HG03571 (cell line): ENCODE measurements at regions not wholly inside any gene's neighbourhood (a gene's known extent, or its start where the extent isn't known, plus 50 kb on each side); places are given as distances from the start of the nearest gene placed in this dataset.
"Not testable (repeated sequence)": the region's sequence is repeated elsewhere in the genome, so short reads cannot be mapped to it uniquely, and the experiment has no call there.

Experiments
- ATAC-seq: cut with Tn5 transposase; IDR thresholded peaks from one replicate; pipeline ENCODE4 v1.9.1; 2021; ENCODE audit not compliant: unreplicated experiment

DNA sequence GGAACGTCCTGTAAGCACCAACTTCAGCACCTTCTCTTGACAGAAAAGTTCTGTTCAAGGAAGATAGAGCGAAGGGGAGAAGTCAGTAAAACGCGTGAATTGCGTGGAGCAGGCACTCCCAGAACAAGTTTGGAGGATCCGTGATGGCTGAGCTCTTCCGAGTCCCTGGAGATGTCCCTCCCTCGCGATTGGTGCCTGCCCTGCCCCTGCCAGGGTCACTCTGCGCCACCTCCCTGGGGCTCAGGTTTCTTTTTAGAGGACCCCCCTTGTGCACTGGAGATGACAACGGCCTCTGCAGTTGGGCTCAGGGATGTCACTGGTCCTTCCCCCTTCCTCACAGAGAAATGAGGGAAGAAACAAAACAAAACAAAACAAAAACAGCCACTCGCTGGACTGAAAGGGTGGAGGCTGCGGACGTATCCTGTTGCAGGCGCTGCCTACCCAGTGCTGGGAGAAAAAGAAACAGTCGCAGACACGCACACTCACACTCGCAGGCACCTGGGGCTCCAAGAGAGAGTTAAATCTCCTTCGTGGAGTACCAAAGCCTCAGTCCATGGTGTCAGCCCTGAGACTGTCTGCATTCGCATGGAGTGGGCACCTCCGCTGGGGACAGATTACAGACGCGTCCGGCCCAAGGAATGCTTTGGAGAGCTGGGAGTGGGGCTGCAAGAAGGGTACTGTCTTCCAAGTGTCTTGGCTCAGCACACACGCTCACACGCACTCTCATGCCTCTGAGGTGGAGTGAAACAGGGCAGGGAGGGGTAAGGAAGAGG lies 512.7 kb downstream of the SLCO4C1 start:
- no peak for ATAC-seq

DNA sequence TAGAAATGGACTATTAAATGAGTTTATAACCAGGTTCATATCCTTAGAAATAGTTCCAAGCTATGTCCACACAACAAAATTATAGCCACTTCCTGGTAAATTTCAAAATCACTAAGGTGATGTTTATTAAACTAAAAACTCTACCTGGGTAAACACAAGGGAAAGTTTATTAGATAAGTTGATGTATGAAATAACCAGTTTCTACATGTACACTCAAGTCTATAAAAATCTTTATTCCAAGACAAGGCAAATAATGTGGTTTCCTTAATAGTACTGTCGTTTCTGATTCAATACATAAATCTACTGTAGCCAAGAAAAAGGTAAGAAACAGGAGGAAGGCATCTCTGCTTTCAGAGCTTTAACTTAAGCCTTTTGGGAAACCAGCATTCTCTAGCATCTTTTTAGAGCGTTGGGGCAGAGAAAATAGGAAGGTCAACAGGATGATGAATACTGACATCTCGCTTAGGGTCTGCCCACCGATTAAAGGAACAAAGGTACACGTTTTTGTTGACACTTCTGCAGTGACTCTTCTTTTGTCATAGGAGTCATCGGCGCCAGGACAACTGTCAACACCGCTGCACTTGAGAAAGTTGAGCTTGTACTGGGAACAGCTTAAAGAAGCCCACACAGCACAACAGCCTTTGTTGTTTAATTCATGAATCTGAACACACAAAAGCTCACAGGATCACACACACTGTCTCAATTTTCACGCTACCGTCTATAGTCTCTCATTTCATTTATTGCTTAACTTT lies 513.6 kb downstream of the SLCO4C1 start:
- ATAC-seq, result no peak

DNA sequence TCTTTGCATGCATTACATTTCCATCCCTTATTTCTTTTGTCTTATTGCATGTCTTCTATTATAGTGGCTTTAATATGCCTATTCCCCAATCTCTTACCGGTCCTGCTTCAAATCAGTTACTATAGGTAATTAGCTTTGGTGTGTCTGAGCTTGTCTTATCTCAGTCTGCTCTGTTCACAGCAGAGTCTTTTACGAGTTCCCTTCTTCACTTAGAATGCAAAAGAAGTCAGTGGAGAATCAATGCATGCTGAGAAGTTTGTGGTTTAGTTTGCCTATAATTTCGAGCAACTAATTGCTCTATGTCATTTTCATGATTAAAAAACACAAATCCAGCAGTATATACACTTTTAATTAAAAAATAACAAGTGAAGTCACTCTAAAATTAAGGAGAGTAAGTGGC lies 545.0 kb downstream of the SLCO4C1 start:
- no peak for ATAC-seq

DNA sequence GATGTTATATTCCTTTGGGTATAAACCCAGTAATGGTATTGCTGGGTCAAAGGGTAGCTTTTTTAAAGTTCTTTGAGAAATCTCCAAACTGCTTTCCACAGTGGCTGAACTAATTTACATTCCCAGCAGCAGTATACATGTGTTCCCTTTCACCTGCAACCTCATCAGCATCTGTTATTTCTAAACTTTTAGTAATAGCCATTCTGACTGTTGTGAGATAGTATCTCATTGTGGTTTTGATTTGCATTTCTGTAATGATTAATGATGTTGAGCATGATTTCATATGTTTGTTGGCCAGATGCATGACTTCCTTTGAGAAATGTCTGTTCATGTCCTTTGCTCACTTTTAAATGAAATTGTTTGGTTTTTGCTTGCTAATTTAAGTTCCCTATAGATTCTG lies 553.1 kb downstream of the SLCO4C1 start:
- ATAC-seq, result not testable (repeated sequence)

DNA sequence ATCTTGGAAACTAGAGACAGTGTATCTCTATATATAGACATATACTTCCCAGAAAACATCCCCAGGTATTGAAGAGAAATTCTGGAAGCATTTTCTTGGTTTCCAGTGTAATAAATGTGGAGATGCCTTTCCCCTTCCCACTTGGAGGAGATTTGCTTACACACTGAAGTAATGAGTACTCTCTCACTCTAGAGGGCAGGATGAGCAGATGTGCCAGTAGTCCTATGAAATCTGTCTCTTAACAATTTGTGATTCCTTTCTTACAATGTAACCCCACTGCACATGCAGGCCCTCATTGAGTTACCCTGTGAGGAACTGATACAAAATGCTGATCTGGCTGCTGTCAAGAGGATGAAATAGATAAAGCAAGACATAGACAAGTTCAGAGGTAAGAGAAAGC lies 567.2 kb downstream of the SLCO4C1 start:
- no peak for ATAC-seq

DNA sequence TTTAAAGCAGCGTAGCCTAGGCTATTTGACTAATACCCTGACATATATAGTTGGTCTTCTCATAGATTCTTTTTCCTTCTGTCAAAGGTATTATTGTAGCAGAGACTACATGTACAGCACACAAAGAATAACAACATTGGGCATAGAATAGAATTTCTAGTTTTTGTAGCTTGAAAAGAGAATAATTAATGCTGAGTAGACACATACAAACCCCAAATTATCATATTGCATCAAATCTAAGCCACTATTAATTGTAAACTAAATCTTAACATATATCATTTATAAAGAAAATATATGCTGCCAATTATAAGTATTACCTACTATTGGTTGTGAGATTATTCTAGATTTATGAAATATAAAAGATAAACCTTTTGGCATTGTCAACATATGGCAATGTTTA lies 574.5 kb downstream of the SLCO4C1 start:
- ATAC-seq, result no peak

DNA sequence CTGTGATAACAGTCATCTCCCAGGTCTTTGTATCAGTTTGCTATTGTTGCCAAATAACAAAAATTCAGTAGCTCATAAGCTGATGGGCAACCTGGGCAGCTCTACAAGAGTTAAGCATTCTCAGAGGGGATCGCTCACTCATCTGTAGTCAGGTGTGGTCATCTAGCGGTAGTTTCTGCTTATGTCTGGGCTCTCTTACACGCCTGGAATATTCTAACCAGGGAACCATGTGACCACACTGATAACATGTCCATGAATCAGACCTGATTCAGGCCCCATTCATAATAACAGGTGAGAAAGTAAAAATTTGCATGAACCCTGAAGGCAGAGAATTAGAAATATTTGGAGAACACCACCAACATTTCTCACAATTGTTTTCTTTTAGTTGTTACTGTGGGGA lies 576.1 kb downstream of the SLCO4C1 start:
- ATAC-seq, result no peak

DNA sequence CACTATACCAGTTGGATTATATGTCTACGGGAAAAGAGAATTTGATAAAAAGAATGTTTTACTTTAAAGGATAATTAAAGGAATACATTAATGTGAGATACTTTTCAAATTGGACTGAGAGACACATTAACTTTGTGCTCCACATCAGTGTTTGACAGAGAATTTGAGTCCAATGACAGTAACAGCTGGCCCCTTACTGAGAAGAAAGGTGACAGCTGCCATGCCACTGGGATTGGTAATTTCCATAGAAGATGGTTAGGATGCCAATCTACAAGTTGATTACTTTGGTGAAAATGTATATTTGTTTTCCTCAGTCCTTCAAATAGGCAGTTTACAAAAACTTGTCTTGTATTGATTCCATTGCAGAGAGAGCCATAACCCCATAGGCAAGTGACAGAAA lies 578.4 kb downstream of the SLCO4C1 start:
- no peak for ATAC-seq

DNA sequence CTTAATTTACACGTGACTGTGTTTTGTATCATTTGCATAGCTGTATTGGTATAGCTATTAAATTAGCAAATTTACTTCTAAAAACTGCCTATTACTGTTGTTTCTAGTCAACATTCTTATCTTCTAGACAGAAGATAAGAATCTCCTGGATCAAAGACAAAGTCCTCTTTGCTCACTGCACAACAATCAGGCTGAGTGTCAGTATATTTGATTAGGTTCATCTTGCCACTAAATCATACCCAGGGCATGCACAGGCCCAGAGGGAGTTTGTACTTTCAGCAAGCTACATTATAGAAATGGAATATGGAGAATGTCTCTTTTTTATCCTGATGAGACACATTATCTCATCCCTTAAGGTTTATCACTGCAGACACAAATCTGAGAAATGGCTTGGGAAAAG lies 579.1 kb downstream of the SLCO4C1 start:
- no peak for ATAC-seq

DNA sequence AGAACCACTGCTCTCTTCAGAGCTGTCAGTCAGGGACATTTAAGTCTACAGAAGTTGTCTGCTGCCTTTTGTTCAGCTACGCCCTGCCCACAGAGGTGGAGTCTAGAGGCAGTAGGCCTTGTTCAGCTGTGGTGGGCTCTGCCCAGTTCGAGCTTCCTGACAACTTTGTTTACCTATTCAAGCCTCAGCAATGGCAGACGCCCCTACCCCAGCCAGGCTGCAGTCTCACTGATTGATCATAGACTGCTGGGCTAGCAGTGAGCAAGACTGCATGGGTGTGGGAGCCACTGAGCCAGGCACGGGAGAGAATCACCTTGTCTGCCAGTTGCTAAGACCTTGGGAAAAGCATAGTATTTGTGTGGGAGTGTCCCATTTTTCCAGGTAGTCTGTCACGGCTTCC lies 580.3 kb downstream of the SLCO4C1 start:
- ATAC-seq, result not testable (repeated sequence)

DNA sequence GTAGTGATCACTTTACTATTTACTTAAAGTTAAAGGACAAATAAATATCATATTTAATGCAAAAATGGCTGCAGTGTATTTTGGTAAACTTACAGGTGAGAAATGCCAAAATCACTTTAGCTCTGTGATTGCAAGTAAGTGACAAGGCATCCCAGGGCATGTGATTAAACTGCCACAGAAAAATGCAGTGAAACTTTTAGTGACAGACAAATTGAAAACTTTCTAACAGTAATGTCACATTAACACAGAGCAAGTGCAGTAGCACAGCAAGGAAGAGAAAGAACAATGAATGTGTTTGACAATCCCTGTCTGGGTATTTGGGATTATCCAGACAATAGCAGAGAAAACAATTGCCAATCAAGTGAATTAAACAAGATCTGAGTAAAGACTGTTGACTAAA lies 606.8 kb downstream of the SLCO4C1 start:
- ATAC-seq, result no peak

DNA sequence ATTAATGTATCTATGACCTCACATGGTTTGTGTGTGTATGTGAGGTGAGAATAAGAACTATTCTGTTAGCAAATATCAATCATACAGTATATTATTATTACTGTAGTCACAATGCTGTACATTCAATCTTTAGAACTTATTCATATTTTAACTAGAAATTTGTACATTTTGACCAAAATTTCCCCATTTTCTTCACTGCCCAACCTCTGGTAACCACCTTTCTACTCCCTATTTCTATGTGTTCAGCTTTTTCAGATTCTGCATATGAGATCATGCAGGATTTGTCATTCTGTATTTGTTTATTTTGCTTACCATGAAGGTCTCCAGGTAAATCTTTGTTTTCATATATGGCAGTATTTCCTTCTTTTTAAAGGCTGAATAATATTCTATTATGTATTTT lies 607.9 kb downstream of the SLCO4C1 start:
- no peak for ATAC-seq

DNA sequence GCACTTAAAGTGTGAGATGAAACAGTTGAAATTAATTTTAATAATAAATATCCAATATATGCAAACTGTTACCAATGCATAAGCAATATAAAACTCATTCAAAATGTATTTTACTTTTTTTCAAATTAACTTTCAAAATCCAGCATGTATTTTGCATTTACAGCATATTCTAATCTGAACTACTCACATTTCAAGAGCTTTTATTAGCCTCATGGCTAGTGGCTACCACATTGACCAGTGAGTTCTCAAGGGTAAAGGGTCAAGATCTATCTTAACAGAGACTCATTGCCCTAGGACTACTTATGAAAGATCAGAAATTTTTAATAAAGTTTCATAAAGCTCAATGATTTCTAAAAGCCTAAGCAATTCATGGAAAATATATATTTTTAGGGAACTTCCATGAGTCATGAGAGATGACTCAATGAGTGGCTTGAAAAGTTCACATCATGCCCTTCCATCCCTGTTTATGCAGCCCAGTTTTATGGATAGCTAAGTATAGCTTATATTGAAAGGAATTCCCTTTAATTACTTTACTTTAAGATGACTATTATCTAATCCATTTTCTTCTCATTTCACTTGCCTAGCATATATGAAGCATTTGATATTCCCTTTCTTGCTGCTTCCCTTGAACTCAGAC lies 608.6 kb downstream of the SLCO4C1 start:
- ATAC-seq, result no peak

DNA sequence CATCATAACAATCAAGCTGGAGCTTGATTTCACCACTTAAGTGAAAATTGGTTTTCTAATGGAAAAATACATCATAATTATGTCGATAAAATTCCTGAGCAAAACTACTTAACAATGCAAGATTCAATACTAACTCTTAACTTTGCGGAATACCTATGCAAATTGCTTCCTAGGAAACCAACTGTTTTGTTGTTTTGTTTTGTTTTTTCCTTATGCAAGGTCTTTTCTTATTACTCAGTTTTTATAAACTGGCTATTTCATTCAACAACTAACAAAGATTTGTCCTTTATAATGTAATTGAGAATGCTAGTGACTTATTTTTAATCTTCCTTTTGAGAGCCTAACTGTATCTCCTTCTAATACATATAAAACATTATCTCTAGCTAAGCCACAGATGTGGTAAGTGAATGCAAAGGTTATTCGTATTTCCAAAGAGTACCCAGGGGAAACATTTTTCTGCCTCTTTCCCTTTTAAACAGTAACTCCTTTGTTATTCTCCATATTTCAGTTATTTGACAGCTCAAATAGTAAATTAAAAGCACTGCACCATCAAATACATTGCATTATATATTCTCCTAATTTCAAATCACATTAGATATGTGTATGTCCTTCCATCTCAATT lies 609.4 kb downstream of the SLCO4C1 start:
- no peak for ATAC-seq

DNA sequence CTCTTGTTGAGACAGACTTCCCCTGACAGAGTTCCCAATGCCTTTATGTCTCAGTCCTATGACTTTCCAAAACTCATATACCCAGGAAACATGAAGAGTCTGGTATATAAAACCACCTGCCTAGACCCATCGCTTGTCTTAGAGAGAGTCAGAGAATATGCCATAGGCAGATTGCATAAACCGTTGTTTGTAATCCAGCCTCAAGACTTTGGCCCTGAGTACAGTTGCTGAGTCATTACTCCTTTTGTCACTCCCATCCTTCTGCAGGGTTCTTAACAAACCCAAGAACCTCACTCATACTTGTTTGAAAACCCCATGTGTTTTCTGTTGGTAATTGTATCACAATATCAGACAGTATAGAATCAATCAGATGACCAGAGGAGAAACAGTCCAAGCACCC lies 616.3 kb downstream of the SLCO4C1 start:
- no peak for ATAC-seq

DNA sequence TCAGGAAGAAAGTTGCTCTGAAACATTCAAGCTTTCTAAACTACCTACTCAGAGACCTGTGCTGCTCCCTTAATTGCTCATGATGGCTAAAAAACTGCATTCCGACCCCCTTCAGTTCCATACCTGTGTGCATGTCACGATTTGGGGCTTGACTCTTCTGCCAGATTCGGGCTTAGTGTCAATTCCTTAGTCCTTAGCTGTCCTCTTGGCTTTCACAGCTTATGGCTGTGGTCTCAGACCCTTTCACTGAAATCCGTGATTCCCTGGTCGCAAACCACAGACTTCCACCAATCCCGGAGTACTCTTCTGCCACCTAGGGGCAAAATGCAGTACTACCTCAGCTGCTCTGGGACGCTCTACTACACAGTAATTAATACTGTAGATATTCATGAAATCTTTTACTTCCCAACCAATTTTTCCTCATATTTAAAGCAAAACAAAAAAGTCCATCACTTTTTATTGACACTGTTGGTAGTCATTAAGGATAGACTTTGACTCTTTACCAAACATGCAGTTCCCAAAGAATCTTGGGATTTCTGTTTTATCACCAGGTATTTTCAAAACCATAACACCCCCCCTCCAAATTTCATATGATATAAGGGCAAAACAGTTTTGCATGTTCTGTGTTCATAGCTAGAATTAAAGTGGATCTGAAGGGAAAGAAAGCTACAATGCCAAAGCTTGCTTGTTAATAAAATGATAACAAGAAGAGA lies 617.4 kb downstream of the SLCO4C1 start:
- peak; percentile 84 for ATAC-seq

DNA sequence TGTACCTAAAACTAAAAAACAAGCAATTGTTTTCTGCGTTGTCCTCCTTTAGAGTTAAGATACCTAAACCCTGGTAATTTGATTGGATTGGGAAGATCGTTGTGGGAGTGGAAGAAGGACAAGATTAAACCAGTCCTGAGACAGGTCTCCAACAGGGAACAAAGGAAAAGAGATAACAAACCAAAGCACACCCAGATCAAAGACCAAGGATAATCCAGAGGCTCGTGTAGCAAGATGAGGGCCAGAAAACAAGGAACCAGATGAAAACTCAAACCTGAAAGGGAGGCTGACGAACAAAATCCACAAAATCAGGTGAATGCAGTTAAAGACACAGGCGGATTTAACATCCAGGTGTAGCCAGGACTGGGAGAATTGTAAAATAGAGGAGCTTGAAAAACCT lies 618.1 kb downstream of the SLCO4C1 start:
- ATAC-seq, result no peak

DNA sequence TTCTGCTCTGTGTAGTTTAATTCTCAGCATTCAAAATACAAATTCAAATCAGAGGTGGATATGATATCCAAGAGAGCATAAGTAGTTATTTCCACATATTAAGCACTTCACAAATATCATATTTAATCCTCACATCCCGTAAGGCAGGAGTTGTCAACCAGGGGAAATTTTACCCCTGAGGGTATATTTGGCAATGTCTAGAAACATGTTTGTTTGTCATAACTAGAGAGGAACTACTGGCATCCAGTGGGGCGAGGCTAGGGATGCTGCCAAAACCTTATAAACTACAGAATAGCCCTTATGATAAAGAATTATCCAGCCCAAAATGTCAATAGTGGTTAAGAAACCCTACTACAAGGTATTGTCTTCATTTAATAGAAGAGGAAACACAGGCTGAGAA lies 619.4 kb downstream of the SLCO4C1 start:
- no peak for ATAC-seq

DNA sequence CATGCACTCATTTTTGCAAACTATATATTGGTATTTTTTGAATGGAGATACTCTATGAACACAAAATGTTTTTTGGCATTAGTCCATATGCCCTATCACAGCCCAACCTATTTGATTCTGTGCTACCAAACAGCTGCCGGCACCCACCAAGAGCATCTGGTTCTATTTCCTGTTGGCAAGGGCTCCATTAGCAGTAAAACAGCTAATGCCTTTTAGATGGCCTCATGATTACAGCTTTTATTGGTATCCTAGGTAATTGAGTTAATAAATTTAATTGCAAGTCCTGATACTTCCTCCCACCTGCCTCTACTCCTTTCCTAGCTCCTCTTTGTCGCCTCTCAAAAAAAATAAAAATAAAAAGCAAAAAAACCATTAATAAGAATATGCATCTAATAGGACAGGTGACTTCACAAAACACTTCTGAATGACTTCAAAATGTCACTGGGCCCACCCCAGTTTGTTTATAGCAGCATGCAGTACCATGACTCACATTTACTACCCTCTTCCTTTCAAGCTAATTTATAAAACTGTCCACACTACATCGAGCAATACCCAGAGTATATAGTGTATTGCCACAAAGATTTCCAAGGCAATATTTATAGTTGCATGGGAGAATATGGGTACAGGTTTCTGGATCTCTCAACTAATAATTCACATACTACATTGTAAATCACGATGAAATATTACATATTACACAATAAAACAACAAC lies 620.4 kb downstream of the SLCO4C1 start:
- ATAC-seq, result no peak

DNA sequence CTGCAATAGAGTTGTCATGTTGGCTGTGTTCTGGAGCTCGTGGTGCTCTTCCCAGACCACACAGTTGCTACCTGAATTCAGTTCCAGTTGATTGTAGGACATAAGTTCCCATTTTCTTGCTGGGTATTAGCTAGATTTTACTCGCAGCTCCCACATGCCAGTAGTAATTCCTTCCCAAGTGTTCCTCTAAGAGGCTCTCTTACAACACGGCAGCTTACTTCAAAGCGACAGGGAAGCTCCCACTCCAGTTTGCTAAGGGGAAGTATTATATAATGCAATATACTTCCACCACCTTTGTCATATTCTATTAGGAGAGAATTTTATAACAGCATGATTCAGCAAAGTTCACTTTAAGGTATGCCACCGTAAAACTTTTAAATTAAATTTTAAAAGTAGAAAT lies 623.0 kb downstream of the SLCO4C1 start:
- ATAC-seq, result no peak
